IPS-15b (cell line): ENCODE measurements at regions not wholly inside any gene's neighbourhood (a gene's known extent, or its start where the extent isn't known, plus 50 kb on each side); places are given as distances from the start of the nearest gene placed in this dataset.

Source experiments
- H3K27me3 ChIP-seq: one replicate; pipeline ENCODE4 v1.6.1; 2013; ENCODE audit warnings: low read length; ENCODE audit not compliant: control insufficient read depth, insufficient read depth
- H3K36me3 ChIP-seq: one replicate; pipeline ENCODE4 v1.6.1; 2013; ENCODE audit warnings: low read length; ENCODE audit not compliant: control insufficient read depth, insufficient read depth
- H3K4me1 ChIP-seq: one replicate; pipeline ENCODE4 v1.6.1; 2013; ENCODE audit warnings: mild to moderate bottlenecking, low read length; ENCODE audit not compliant: control insufficient read depth, insufficient read depth
- H3K4me3 ChIP-seq: one replicate; pipeline ENCODE4 v1.5.1; 2013; ENCODE audit warnings: low read depth, low read length
- H3K9ac ChIP-seq: one replicate; pipeline ENCODE4 v1.6.1; 2013; ENCODE audit warnings: low read depth, mild to moderate bottlenecking, low read length
- H3K9me3 ChIP-seq: one replicate; pipeline ENCODE4 v1.6.1; 2013; ENCODE audit warnings: mild to moderate bottlenecking, low read length; ENCODE audit not compliant: control insufficient read depth, insufficient read depth

DNA sequence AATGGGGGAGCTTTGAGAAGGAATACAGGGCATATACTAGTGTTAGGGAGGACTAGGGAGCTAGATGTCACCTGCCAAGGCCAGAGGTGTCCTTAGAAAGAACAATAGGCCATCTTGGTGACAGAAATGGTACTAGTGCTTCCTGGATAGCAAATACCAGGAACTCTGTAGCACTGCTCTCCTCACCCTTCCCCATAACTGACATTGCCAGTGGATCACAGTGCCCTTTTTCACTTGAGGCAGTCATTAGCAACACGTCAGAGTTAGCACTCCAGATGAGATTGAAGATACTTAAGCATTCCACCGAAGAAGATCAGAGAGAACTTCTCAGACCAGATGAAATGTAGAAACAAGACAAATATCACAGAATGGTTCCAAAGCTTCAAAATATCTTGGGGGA, 103.1 kb upstream of the PDZRN3 start:
- Histone ChIP-seq H3K4me3 (no peak overlapping the region), H3K9ac (no peak overlapping the region), H3K36me3 (no peaks in the 10 kb centered on the region), H3K4me1 (peaks cover 15% of the 10 kb centered on the region), H3K27me3 (no peaks in the 10 kb centered on the region), H3K9me3 (no peaks in the 10 kb centered on the region)

DNA sequence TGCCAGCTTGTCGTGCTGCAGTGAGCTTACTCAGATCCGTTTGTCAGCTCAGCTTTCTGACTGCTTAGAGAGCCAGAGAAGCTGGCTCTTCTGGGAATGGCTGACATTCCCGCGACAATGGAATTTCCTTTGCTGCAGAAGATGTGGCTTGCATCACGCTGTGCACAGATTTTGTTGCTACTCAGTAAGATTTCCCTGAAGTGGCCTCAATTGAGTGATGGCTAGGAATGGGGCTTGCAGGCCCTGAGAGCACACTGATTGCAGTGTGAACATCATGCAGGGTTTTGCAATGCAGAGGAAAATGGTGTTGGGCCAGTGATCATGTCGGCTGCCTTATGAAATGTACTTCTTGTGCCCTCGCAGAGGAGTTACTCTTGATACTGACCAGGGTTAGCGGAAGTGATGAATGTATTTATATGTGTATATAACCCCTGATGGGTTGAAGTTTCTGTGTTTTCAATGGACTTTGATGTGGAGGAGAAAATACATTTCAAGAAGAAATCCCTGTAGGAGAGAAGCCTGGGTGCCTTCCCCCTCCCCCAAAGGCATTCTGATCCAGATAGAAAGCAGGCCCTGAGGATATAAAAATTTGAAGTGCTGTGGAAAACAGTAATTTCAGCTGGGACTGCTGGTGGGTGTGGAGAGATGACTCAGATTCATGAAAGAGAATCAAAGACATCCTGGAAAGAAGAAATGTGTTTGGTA, 102.5 kb upstream of the PDZRN3 start:
- Histone ChIP-seq H3K9ac (no peak overlapping the region), H3K27me3 (no peaks in the 10 kb centered on the region), H3K4me3 (no peak overlapping the region), H3K4me1 (peaks cover 15% of the 10 kb centered on the region), H3K9me3 (no peaks in the 10 kb centered on the region), H3K36me3 (no peaks in the 10 kb centered on the region)

DNA sequence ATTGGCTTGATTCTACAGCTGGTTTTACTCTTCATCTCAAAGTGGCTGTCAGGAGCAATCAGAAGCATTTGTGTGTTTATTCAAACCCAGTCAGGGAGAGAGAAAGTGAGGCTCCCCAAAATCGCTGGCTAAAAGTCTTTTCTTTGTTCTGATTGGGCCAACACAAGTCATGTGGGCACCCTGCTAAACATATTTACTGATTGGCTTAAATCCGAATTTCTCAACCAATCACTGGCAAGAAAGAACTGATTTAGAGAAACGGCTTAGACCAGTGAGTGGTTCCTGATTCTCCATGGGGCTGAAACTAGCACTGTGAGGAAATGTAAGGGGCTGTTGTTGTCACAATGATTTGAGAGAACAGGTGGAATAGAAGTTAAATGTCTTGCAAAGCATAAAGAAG, 98.9 kb upstream of the PDZRN3 start:
- no peak overlapping the region for H3K4me3 ChIP-seq

DNA sequence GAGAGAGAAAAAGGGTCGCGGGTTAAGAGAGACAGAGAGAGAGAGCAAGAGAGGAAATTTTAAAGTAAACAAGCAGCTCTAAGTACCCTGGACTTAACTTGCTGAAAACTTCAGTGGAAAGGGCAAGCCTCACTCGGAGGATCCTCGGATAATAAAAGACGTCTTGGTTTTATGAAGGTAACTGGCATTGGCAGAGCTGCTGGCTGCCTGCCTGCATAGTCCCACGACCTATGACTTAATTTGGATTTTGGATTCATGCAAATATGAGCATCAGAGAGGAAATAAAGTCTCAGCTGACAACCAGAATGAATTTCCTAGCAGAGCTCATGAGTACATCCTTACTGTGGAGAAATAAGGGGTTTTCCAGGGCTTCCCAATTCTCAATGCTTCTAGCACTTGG, 95.1 kb upstream of the PDZRN3 start:
- H3K27me3 ChIP-seq = no peaks in the 10 kb centered on the region
- no peak overlapping the region for H3K4me3 ChIP-seq
- no peaks in the 10 kb centered on the region for H3K36me3 ChIP-seq
- no peak overlapping the region for H3K9ac ChIP-seq
- no peaks in the 10 kb centered on the region for H3K9me3 ChIP-seq
- no peaks in the 10 kb centered on the region for H3K4me1 ChIP-seq

More for the DNA sequence above, 98.9 kb upstream of the PDZRN3 start:
- H3K4me1 ChIP-seq = peaks cover 11% of the 10 kb centered on the region
- H3K9me3 ChIP-seq = no peaks in the 10 kb centered on the region
- H3K27me3 ChIP-seq = no peaks in the 10 kb centered on the region
- no peaks in the 10 kb centered on the region for H3K36me3 ChIP-seq
- H3K9ac ChIP-seq = no peak overlapping the region

DNA sequence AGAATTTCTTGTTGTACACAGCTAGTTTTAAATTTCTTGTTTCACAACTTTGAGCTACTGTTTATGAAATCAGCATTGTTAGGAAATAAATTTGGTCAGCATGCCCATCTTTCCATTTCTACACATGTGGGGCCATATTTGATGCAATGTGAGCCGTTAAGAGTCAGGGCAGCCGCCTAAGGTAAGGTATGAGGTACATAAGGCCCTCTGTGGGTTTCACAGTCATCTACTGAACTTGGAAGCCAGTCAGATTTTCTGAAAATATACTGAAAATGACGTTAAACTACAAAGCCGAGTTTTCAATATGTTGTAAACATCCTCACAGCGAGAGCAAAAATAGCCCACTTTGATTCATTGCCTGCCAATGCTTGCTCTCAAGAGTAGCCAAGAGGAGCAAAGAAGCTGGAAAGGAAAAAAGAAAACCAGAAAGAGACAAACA, 94.7 kb upstream of the PDZRN3 start:
- H3K4me1 ChIP-seq = no peaks in the 10 kb centered on the region
- no peak overlapping the region for H3K9ac ChIP-seq
- H3K4me3 ChIP-seq = no peak overlapping the region
- no peaks in the 10 kb centered on the region for H3K36me3 ChIP-seq
- H3K9me3 ChIP-seq = no peaks in the 10 kb centered on the region
- H3K27me3 ChIP-seq = no peaks in the 10 kb centered on the region

DNA sequence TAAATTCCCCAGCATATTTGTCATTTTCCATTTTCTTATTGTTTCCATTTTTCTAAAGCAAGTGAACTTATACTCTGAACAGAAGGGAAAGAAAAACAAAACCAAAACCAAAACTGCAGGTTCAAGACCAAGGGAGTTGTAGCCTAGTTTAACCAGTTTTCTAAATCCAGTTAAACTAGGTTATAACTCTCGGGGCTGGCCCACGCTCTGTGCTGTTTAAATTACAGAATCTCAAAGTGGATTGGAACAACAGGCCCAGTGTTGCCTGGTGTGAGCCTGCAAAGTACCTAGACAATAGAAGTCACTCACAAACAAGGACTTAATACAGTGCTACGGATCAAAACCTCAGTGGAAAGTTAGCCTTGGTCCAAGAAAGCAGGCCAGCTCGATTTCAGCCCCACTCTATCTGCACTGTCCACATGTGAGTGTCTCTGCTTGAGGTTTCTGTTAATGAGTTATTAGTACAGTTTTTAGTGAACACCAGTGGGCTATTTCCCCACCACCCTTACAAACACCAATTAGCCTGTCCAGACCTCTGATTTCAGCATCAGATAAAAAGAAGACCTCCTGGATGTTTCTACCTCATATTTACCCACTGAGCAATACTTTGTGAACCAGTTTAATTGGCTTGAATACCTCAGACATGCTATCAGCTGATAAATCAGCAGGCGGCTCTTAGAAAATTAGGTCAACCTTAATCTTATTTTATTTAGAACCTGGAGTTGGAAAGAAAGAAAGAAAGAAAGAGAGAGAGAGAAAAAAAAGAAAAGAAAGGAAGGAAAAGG, 93.8 kb upstream of the PDZRN3 start:
- H3K4me1 ChIP-seq = no peaks in the 10 kb centered on the region
- H3K4me3 ChIP-seq = no peak overlapping the region
- H3K9ac ChIP-seq = no peak overlapping the region
- H3K9me3 ChIP-seq = no peaks in the 10 kb centered on the region
- no peaks in the 10 kb centered on the region for H3K27me3 ChIP-seq
- no peaks in the 10 kb centered on the region for H3K36me3 ChIP-seq

DNA sequence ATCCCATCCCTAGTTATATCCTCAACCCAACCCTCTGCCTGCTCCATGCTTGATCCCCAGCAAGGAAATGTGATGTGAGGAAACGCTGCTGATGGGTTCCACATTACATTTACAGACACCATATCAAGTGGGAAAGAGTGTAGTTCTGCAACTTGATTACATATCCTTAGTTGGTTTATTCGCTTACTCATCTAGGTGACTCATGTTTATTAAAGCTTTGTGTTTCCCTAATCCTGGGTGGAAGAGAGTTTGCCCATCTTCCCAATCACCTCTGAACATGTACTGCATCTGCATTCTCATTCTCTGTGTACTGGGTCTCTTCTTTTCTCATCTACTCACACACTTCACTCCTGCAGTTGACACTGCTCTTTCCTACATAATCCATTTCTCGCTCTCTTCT, 91.7 kb upstream of the PDZRN3 start:
- Histone ChIP-seq H3K9ac (no peak overlapping the region), H3K4me3 (no peak overlapping the region), H3K4me1 (no peaks in the 10 kb centered on the region), H3K36me3 (no peaks in the 10 kb centered on the region), H3K27me3 (no peaks in the 10 kb centered on the region), H3K9me3 (no peaks in the 10 kb centered on the region)

DNA sequence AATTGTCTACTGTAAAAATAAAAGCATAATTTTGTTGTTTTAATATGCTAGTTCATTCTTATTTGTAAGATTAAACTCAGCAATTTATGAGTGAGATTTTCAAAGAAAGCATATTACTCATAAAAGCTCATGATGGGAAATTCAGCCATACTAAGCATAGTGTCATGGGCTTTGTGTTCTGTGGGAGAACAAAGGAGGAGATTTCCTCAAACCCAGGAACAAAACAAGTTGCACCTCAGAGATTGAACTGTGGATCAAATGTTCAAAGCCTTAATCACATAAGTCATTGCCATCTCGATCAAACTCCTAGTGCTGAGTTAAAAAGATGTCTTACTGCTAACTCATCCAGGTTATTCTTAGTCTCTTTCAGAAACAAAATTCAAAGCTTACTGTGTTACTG, 85.6 kb upstream of the PDZRN3 start:
- Histone ChIP-seq H3K36me3 (no peaks in the 10 kb centered on the region), H3K9ac (no peak overlapping the region), H3K4me1 (no peaks in the 10 kb centered on the region), H3K9me3 (no peaks in the 10 kb centered on the region), H3K27me3 (no peaks in the 10 kb centered on the region), H3K4me3 (no peak overlapping the region)

DNA sequence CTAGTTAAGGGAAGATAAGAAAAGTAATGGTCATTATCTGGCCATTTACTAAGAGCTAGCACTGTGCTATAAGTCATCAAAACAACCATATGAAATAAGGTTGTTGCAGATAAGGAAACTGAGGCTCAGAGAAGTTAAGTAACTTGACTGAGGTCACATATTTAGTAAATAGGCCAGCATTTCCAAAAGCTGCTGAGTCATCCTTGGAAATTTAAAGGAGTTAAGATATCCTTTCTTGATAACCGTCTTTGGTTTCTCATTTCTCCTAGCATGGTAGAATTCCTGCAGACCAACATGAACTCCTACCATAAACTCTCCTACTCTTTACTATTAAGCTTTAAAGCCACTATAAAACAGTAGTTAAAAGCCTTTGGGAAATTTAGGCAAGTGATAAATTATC, 85.0 kb upstream of the PDZRN3 start:
- Histone ChIP-seq H3K4me3 (no peak overlapping the region), H3K9me3 (no peaks in the 10 kb centered on the region), H3K9ac (no peak overlapping the region), H3K36me3 (no peaks in the 10 kb centered on the region), H3K27me3 (no peaks in the 10 kb centered on the region), H3K4me1 (no peaks in the 10 kb centered on the region)

DNA sequence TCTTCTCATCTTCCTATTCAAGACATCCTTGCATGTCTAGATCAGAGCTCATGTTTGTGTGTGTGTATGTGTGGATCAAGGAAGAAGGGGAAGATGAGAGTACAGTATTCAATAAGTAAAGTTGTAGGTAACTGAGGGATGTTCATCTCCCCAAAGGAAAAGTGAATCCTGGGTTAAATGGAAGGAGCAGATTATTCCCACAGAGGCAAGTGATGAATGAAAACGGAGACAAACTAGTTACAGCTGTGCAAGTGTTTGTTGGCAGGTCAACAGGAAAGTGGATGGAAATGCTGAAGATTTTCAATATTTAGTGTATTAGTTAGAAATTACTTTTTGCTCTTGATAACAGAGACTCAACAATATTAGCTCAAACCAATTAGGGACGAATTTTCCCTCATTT, 84.2 kb upstream of the PDZRN3 start:
- Histone ChIP-seq H3K9me3 (no peaks in the 10 kb centered on the region), H3K4me1 (no peaks in the 10 kb centered on the region), H3K9ac (no peak overlapping the region), H3K36me3 (no peaks in the 10 kb centered on the region), H3K27me3 (no peaks in the 10 kb centered on the region), H3K4me3 (no peak overlapping the region)

DNA sequence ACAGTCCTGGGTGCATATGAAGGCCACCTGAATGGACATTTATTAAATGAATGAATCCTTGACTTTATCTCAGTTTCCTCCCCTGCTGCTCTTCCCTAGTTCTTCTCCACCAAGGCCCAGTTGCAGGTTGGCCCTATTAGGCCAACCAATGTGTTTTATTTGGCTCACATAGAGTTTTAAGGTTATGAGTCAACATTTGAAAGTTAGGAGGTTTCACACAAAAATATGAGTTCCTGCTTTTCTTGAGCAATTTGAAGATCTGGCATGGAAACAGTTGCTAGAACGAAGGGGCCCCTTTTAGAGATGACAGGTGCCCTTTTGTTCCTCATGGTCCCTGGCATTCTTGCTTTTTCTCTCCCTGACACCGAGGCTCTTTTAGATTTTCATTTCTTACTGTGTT, 83.0 kb upstream of the PDZRN3 start:
- H3K4me3 ChIP-seq = no peak overlapping the region
- no peaks in the 10 kb centered on the region for H3K4me1 ChIP-seq
- H3K9me3 ChIP-seq = no peaks in the 10 kb centered on the region

DNA sequence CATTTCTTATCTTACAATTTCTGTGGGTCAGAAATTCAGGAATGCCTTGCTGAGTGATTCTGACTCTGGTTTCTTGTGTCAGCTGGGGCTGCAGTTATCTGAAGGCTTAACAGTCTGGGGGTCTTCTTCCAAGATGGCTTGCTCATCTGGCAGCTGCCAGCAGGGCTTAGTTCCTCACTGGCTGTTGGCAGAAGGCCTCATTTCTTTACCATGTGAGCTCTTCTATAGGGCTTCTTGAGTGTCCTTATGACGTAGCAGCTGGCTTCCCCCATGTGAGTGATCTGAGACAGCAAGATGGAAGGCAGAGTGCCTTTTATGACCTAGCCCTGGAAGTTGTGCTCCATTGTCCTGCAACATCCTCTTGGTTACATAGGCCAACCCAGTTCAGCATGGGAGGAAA, 82.0 kb upstream of the PDZRN3 start:
- H3K9ac ChIP-seq = no peak overlapping the region
- no peaks in the 10 kb centered on the region for H3K4me1 ChIP-seq
- no peaks in the 10 kb centered on the region for H3K27me3 ChIP-seq

More for the DNA sequence above, 83.0 kb upstream of the PDZRN3 start:
- no peak overlapping the region for H3K9ac ChIP-seq
- H3K36me3 ChIP-seq = no peaks in the 10 kb centered on the region
- H3K27me3 ChIP-seq = no peaks in the 10 kb centered on the region

More for the DNA sequence above, 82.0 kb upstream of the PDZRN3 start:
- Histone ChIP-seq H3K4me3 (no peak overlapping the region), H3K36me3 (no peaks in the 10 kb centered on the region), H3K9me3 (no peaks in the 10 kb centered on the region)
